GM12892 (cell line): ENCODE measurements at regions not wholly inside any gene's neighbourhood (a gene's known extent, or its start where the extent isn't known, plus 50 kb on each side); places are given as distances from the start of the nearest gene placed in this dataset.

ENCODE experiments used
- POLR2A ChIP-seq: IDR thresholded peaks from 2 replicates; pipeline ENCODE4 v1.6.1; 2011; ENCODE audit warnings: low read depth, low read length, control low read depth
- POLR2AphosphoS5 ChIP-seq: IDR thresholded peaks from 2 replicates; pipeline ENCODE4 v1.6.1; 2011; ENCODE audit warnings: low read depth, low read length, control low read depth
- TAF1 ChIP-seq: IDR thresholded peaks from 2 replicates; pipeline ENCODE4 v1.6.1; 2011; ENCODE audit warnings: low read depth, mild to moderate bottlenecking, control low read depth, low read length, borderline replicate concordance

GRCh38 chr2:223262946-223263345 lies 211.0 kb downstream of the KCNE4 start:
- no peak for TF ChIP-seq POLR2AphosphoS5
- TF ChIP-seq POLR2A = no peak
- TF ChIP-seq TAF1 = no peak
